HG02870 (cell line): ENCODE measurements at regions not wholly inside any gene's neighbourhood (a gene's known extent, or its start where the extent isn't known, plus 50 kb on each side); places are given as distances from the start of the nearest gene placed in this dataset.

Experiments
- ATAC-seq: cut with Tn5 transposase; IDR thresholded peaks from one replicate; pipeline ENCODE4 v1.9.1; 2021; ENCODE audit warnings: mild to moderate bottlenecking, moderate library complexity; ENCODE audit not compliant: unreplicated experiment

- ATAC-seq: no peak
Observed at GRCh38 chr3:116767726-116768125, 58.1 kb downstream of the TUSC7 start.

- peak; percentile 99 for ATAC-seq
Observed at GRCh38 chr3:116770815-116771450, 61.4 kb downstream of the TUSC7 start.

GRCh38 chr3:116776880-116777785, 67.6 kb downstream of the TUSC7 start:
- no peak for ATAC-seq

- ATAC-seq: no peak
Observed at GRCh38 chr3:116785226-116785625, 75.6 kb downstream of the TUSC7 start.

- no peak for ATAC-seq
Observed at GRCh38 chr3:116802651-116803050, 93.1 kb downstream of the TUSC7 start.

GRCh38 chr3:116806351-116806750, 96.8 kb downstream of the TUSC7 start:
- ATAC-seq: no peak

- no peak for ATAC-seq
Observed at GRCh38 chr3:116808725-116809124, 99.1 kb downstream of the TUSC7 start.

- no peak for ATAC-seq
Observed at GRCh38 chr3:116809208-116809607, 99.6 kb downstream of the TUSC7 start.

- no peak for ATAC-seq
Observed at GRCh38 chr3:116811754-116812153, 102.2 kb downstream of the TUSC7 start.

GRCh38 chr3:116812949-116813348, 103.4 kb downstream of the TUSC7 start:
- ATAC-seq: no peak

- no peak for ATAC-seq
Observed at GRCh38 chr3:116815321-116815720, 105.7 kb downstream of the TUSC7 start.

GRCh38 chr3:116815831-116816588, 106.4 kb downstream of the TUSC7 start:
- no peak for ATAC-seq

GRCh38 chr3:116821371-116821770, 111.8 kb downstream of the TUSC7 start:
- ATAC-seq: no peak

- no peak for ATAC-seq
Observed at GRCh38 chr3:116824208-116824607, 114.6 kb downstream of the TUSC7 start.

GRCh38 chr3:116833202-116833601, 123.6 kb downstream of the TUSC7 start:
- no peak for ATAC-seq

- ATAC-seq: no peak
Observed at GRCh38 chr3:116834816-116835215, 125.2 kb downstream of the TUSC7 start.

- ATAC-seq: no peak
Observed at GRCh38 chr3:116835658-116836057, 126.1 kb downstream of the TUSC7 start.

- no peak for ATAC-seq
Observed at GRCh38 chr3:116836286-116836685, 126.7 kb downstream of the TUSC7 start.

- no peak for ATAC-seq
Observed at GRCh38 chr3:116837483-116837882, 127.9 kb downstream of the TUSC7 start.

GRCh38 chr3:116841003-116841735, 131.6 kb downstream of the TUSC7 start:
- no peak for ATAC-seq
